SK-N-SH (cell line): ENCODE measurements at regions not wholly inside any gene's neighbourhood (a gene's known extent, or its start where the extent isn't known, plus 50 kb on each side); places are given as distances from the start of the nearest gene placed in this dataset.

Experiments
- CTCF ChIA-PET: fragments of 300-600, 350-600 bp; formaldehyde crosslinking; extraction: SDS; loops from one replicate; lab custom pipeline; 2021; lab: Yijun Ruan, JAX
- POLR2A ChIA-PET: fragments of 350-600 bp; sonication (Branson Sonifier 250); formaldehyde crosslinking; extraction: SDS; loops from one replicate; lab custom pipeline; 2020; ENCODE audit warnings: antibody characterized with exemption, inconsistent platforms; lab: Yijun Ruan, JAX
- DNase-seq: peaks from one replicate; pipeline ENCODE4 v3.0.0; 2012
- H2AFZ ChIP-seq: fragments of 200-600 bp; sonication (generic); 2 replicates; pipeline ENCODE4 v1.8.1; 2016; ENCODE audit warnings: antibody characterized with exemption, mild to moderate bottlenecking, low read depth
- H3F3A ChIP-seq: fragments of 200-600 bp; sonication (generic); replicated peaks from 2 replicates; pipeline ENCODE3; 2016; ENCODE audit warnings: antibody characterized with exemption, mild to moderate bottlenecking; ENCODE audit not compliant: insufficient read depth
- H3K27ac ChIP-seq, 2 experiments: fragments of 200-500 bp in 1 of 2; fragments of 200-600 bp in 1 of 2; sonication (Bioruptor generic) in 1 of 2; sonication (generic), shearing (Covaris generic) in 1 of 2; 2 replicates each; pipeline versions ENCODE4 v1.5.1 to v1.6.1; 2014 to 2016; ENCODE audit warnings: low read depth in 2 of 2, inconsistent platforms in 1 of 2, low read length in 1 of 2, mild to moderate bottlenecking in 1 of 2, mixed read lengths in 1 of 2
- H3K27me3 ChIP-seq: fragments of 200-600 bp; sonication (generic), shearing (Covaris generic); 2 replicates; pipeline ENCODE4 v1.6.1; 2016; ENCODE audit warnings: mixed run types; ENCODE audit not compliant: insufficient read depth
- H3K36me3 ChIP-seq, 2 experiments: fragments of 200-500 bp in 1 of 2; fragments of 200-600 bp in 1 of 2; sonication (Bioruptor generic) in 1 of 2; sonication (generic) in 1 of 2; replicated peaks in 1 of 2; 2 replicates each; pipeline versions ENCODE3 to v1.5.1; 2014 to 2016; ENCODE audit warnings: low read length in 1 of 2, mild to moderate bottlenecking in 1 of 2; ENCODE audit not compliant: insufficient read depth in 2 of 2, control insufficient read depth in 1 of 2
- H3K4me1 ChIP-seq, 2 experiments: fragments of 200-500 bp in 1 of 2; fragments of 200-600 bp in 1 of 2; sonication (Bioruptor generic) in 1 of 2; sonication (generic), shearing (Covaris generic) in 1 of 2; 2 replicates each; pipeline versions ENCODE4 v1.5.1 to v1.6.1; 2014 to 2016; ENCODE audit warnings: low read depth in 1 of 2, low read length in 1 of 2, mixed run types in 1 of 2; ENCODE audit not compliant: insufficient read depth in 2 of 2, control insufficient read depth in 1 of 2
- H3K4me2 ChIP-seq: fragments of 200-600 bp; sonication (generic), shearing (Covaris generic); 2 replicates; pipeline ENCODE4 v1.6.1; 2017; ENCODE audit warnings: mixed run types
- H3K4me3 ChIP-seq, 2 experiments: fragments of 200-500 bp in 1 of 2; fragments of 200-600 bp in 1 of 2; sonication (Bioruptor generic) in 1 of 2; sonication (generic), shearing (Covaris generic) in 1 of 2; 2 replicates each; pipeline versions ENCODE4 v1.5.1 to v1.8.1; 2014 to 2016; ENCODE audit warnings: low read depth in 2 of 2, inconsistent platforms in 1 of 2, low read length in 1 of 2, mild to moderate bottlenecking in 1 of 2, mixed read lengths in 1 of 2, moderate library complexity in 1 of 2
- H3K79me2 ChIP-seq: fragments of 200-600 bp; sonication (generic); 2 replicates; pipeline ENCODE4 v1.8.1; 2017; ENCODE audit warnings: mild to moderate bottlenecking; ENCODE audit not compliant: insufficient read depth
- H3K9ac ChIP-seq: fragments of 200-600 bp; sonication (generic); 2 replicates; pipeline ENCODE4 v1.6.1; 2017; ENCODE audit warnings: mixed run types
- H3K9me2 ChIP-seq: fragments of 200-600 bp; sonication (generic); 2 replicates; pipeline ENCODE4 v1.6.1; 2017; ENCODE audit warnings: mixed run types
- H3K9me3 ChIP-seq: fragments of 200-600 bp; sonication (generic); 2 replicates; pipeline ENCODE4 v1.6.1; 2017; ENCODE audit warnings: mixed run types, mild to moderate bottlenecking, moderate library complexity
- H4K20me1 ChIP-seq: fragments of 200-600 bp; sonication (generic); 2 replicates; pipeline ENCODE4 v1.6.1; 2017; ENCODE audit warnings: mild to moderate bottlenecking, mixed run types; ENCODE audit not compliant: insufficient read depth
- CHD2 ChIP-seq: fragments of 150-350 bp; IDR thresholded peaks from 2 replicates; pipeline ENCODE4 v1.6.1; 2018; ENCODE audit warnings: low read length; ENCODE audit not compliant: partially characterized antibody
- ELF1 ChIP-seq: IDR thresholded peaks from 2 replicates; pipeline ENCODE4 v1.4.0; 2012
- EP300 ChIP-seq, 2 experiments: IDR thresholded peaks; 2 replicates each; pipeline versions ENCODE4 v1.4.0 to v1.6.1; 2012; ENCODE audit warnings: borderline replicate concordance in 1 of 2, low read depth in 1 of 2, low read length in 1 of 2
- EZH2phosphoT487 ChIP-seq: fragments of 200-600 bp; sonication (generic); IDR thresholded peaks from 2 replicates; pipeline ENCODE4 v1.6.1; 2017; ENCODE audit warnings: low read depth, mixed run types, mild to moderate bottlenecking, antibody characterized with exemption, moderate library complexity, borderline replicate concordance
- FOSL2 ChIP-seq: IDR thresholded peaks from 2 replicates; pipeline ENCODE4 v1.4.0; 2012; ENCODE audit warnings: low read depth, mild to moderate bottlenecking, moderate library complexity, borderline replicate concordance
- FOXM1 ChIP-seq: IDR thresholded peaks from 2 replicates; pipeline ENCODE4 v1.4.0; 2012; ENCODE audit warnings: low read depth, mild to moderate bottlenecking
- MAX ChIP-seq: IDR thresholded peaks from 2 replicates; pipeline ENCODE4 v1.4.0; 2012; ENCODE audit warnings: low read depth
- MEF2A ChIP-seq: IDR thresholded peaks from 2 replicates; pipeline ENCODE4 v1.4.0; 2012; ENCODE audit warnings: low read depth, borderline replicate concordance
- MXI1 ChIP-seq: IDR thresholded peaks from 2 replicates; pipeline ENCODE4 v1.6.1; 2012; ENCODE audit warnings: mild to moderate bottlenecking, low read depth, low read length, improper control_type of control experiment
- PBX3 ChIP-seq: IDR thresholded peaks from 2 replicates; pipeline ENCODE4; 2012
- RCOR1 ChIP-seq: fragments of 150-350 bp; IDR thresholded peaks from 2 replicates; pipeline ENCODE4 v1.6.1; 2017; ENCODE audit warnings: antibody characterized with exemption, low read length
- RXRA ChIP-seq: IDR thresholded peaks from 2 replicates; pipeline ENCODE4 v1.4.0; 2012; ENCODE audit warnings: low read depth, mild to moderate bottlenecking, borderline replicate concordance
- SMC3 ChIP-seq: IDR thresholded peaks from 2 replicates; pipeline ENCODE4 v1.6.1; 2012; ENCODE audit warnings: low read depth, low read length, improper control_type of control experiment
- TAF1 ChIP-seq: IDR thresholded peaks from 2 replicates; pipeline ENCODE4 v1.6.1; 2012; ENCODE audit warnings: low read depth, mild to moderate bottlenecking, low read length, moderate library complexity, borderline replicate concordance
- TCF12 ChIP-seq: IDR thresholded peaks from 2 replicates; pipeline ENCODE4 v1.4.0; 2012
- TEAD4 ChIP-seq: IDR thresholded peaks from 2 replicates; pipeline ENCODE4 v1.4.0; 2012; ENCODE audit warnings: mild to moderate bottlenecking, borderline replicate concordance; ENCODE audit not compliant: insufficient read depth
- USF1 ChIP-seq: IDR thresholded peaks from 2 replicates; pipeline ENCODE4 v1.4.0; 2012; ENCODE audit warnings: low read depth, borderline replicate concordance
- USF2 ChIP-seq: fragments of 150-350 bp; IDR thresholded peaks from 2 replicates; pipeline ENCODE4 v1.6.1; 2017; ENCODE audit warnings: antibody characterized with exemption, low read length, low read depth, borderline replicate concordance
- YY1 ChIP-seq: IDR thresholded peaks from 2 replicates; pipeline ENCODE4 v1.4.0; 2012; ENCODE audit warnings: low read depth, mild to moderate bottlenecking
- ZBTB33 ChIP-seq: IDR thresholded peaks from 2 replicates; pipeline ENCODE4 v1.4.0; 2012; ENCODE audit warnings: low read depth, borderline replicate concordance
- WGBS: methylation state at CpG from one replicate; pipeline ENCODE4 v1.1.6; 2017; ENCODE audit warnings: low lambda C conversion rate; 5-methylcytosine and 5-hydroxymethylcytosine counted together

GRCh38 chr11:112412383-112412782 is 151.7 kb upstream of the PLET1 start:
- CTCF ChIA-PET, result no interaction called here

More at GRCh38 chr11:112412383-112412782, 151.7 kb upstream of the PLET1 start:
- H3F3A ChIP-seq, result no peaks in the 10 kb centered on the region
- H2AFZ ChIP-seq, result no peak overlapping the region
- no peak overlapping the region for H3K9ac ChIP-seq
- no peaks in the 10 kb centered on the region for H3K79me2 ChIP-seq
- TF ChIP-seq CHD2, result no peak
- TF ChIP-seq MXI1, result no peak
- TF ChIP-seq MAX, result no peak
- no peak for TF ChIP-seq ELF1
- TF ChIP-seq EP300 (IDR thresholded peaks at IDR 0.05; ENCODE audit: borderline replicate concordance in 1 of 2, low read depth in 1 of 2, low read length in 1 of 2), result no peak
- no peak for TF ChIP-seq SMC3
- no peak for TF ChIP-seq TEAD4
- no peak for TF ChIP-seq YY1
- no peak for TF ChIP-seq USF2
- no peak for TF ChIP-seq FOSL2
- TF ChIP-seq USF1, result no peak
- no peak for TF ChIP-seq FOXM1
- TF ChIP-seq MEF2A, result no peak
- no peak for TF ChIP-seq TAF1
- no peak for TF ChIP-seq RXRA
- TF ChIP-seq EZH2phosphoT487, result no peak
- TF ChIP-seq RCOR1, result no peak
- no peak for TF ChIP-seq ZBTB33
- TF ChIP-seq PBX3, result no peak
- no peak for TF ChIP-seq TCF12
- no peaks in the 10 kb centered on the region for H3K4me1 ChIP-seq
- H3K4me3 ChIP-seq, result no peak overlapping the region
- 30% methylated on average over 4 of the region's 4 CpGs for WGBS
- no peak for DNase-seq
- H4K20me1 ChIP-seq, result no peaks in the 10 kb centered on the region
- no peaks in the 10 kb centered on the region; the same call in 1 of the 2 replicates for H3K27me3 ChIP-seq
- H3K9me2 ChIP-seq, result no peaks in the 10 kb centered on the region
- POLR2A ChIA-PET, result no interaction called here
- no peak overlapping the region for H3K27ac ChIP-seq
- H3K9me3 ChIP-seq, result no peaks in the 10 kb centered on the region
- no peak overlapping the region for H3K4me2 ChIP-seq
- no peaks in the 10 kb centered on the region for H3K36me3 ChIP-seq
